ENCODE measurements at regions not wholly inside any gene's neighbourhood (a gene's known extent, or its start where the extent isn't known, plus 50 kb on each side); places are given as distances from the start of the nearest gene placed in this dataset.
"Not testable (repeated sequence)": the region's sequence is repeated elsewhere in the genome, so short reads cannot be mapped to it uniquely, and the experiment has no call there.

DNA sequence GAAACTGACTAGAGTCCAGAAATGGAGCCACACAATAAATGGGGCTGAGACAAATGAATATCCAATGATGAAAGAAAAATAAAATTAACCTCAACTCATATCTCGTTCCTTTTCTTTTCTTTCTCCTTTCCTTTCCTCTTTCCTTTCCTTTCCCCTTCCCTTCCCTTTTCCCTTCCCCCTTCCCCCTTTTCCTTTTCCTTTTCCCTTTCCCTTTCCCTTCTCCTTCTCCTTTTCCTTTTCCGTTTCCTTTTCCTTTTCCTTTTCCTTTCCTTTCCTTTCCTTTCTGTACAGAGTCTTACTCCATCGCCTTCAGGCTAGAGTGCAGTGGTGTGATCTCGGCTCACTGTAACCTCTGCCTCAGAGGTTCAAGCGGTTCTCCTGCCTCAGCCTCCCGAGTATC lies 146.3 kb downstream of the RTL9 start:
- no peak for DNase-seq (ENCODE audit: low read depth, low spot score)
- no peak overlapping the region for H3K4me3 ChIP-seq (ENCODE audit: low read length)

DNA sequence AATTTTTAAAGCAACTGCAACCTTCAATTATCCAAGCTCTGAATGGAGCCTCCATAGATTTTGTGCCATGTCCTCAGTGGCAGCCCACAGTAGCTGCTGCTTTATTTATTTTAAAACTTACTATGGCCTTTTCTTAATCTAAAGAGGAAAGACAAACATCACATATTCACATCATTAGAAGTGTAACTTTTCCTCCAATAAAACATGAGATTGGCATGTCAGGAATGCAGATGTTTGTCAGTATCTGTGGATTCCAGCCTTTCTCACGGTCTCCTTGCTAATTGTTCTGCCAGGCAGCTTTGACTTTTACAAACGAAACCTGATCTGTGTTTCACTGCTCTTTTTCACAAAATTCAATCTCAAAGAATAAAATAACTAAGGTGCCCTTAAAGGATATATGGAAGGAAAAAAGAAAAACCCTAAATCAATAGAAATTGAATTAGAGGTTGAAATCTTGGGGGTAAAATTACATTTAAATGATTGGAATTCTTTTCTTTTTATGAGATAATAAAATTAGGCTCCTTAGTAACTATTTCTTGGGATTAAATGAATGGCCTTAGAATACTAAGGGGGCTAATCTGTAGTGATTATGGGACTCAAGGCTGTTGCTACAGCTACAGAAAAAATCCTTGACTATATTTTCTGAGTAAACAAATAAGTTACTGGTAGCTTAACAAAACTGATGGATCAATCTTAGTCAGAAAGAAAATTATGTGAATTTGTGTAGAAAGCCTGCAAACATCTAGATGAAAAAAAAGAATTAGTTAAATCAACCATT lies 151.3 kb downstream of the RTL9 start:
- DNase-seq (ENCODE audit: low read depth, low spot score), result no peak
- H3K4me3 ChIP-seq (ENCODE audit: low read length), result no peak overlapping the region

DNA sequence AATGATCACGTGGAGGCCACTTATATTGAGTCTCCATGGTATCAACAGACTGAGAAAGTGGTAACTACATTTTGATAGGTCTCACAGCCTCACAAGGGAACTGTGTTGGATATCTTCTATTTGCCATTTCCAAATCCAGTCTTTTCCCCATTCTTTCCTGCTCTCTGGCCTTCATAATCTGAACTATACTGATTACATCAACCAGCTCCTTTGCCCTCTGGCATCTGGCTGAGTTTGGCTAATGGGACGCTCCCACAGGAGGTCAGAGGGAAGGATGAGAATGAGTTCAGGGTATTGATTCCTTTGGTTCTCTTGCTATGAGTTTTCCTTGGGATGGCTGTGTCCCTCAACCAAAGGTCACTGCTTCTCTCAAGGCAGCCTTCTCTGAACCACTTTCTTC lies 152.6 kb downstream of the RTL9 start:
- no peak overlapping the region for H3K4me3 ChIP-seq (ENCODE audit: low read length)
- DNase-seq (ENCODE audit: low read depth, low spot score), result no peak

DNA sequence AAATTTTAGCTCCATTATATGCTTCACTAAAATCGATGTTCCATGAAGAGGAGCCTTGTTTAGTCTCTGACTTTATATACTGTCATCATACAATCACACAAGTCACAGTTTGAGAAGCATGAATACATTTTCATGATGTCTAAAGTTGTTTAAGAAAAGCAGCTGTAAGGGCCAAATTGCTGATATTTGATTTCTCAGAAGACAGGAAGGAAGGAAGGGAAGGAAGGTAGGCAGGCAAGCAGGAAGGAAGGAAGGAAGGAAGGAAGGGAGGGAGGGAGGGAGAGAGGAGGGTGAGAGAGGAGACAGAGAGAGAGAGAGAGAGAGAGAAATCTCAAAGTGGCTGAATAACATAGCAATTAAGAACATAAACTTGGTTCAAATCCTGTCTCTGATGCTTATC lies 153.7 kb downstream of the RTL9 start:
- no peak for DNase-seq (ENCODE audit: low read depth, low spot score)
- H3K4me3 ChIP-seq (ENCODE audit: low read length), result no peak overlapping the region

DNA sequence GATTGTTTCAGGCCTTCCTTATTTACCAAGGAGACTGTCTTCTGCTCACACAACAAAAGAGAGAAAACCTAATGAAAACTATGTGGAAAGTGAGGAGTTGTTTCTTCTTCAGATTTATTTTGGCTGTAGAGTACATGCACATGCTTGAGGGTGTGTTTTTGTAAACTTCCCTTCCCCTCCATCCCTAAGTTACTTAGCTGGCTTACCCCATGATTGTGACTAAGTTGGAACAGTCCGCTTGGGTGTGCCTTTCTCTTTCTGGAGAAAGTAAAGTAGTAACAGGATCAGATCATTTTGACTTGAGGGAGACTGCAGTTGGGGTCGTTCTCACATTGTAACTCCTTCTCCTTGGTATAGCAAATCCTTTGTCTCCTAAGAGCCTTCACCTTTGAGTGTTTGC lies 155.9 kb downstream of the RTL9 start:
- no peak for DNase-seq (ENCODE audit: low read depth, low spot score)
- H3K4me3 ChIP-seq (ENCODE audit: low read length), result no peak overlapping the region

DNA sequence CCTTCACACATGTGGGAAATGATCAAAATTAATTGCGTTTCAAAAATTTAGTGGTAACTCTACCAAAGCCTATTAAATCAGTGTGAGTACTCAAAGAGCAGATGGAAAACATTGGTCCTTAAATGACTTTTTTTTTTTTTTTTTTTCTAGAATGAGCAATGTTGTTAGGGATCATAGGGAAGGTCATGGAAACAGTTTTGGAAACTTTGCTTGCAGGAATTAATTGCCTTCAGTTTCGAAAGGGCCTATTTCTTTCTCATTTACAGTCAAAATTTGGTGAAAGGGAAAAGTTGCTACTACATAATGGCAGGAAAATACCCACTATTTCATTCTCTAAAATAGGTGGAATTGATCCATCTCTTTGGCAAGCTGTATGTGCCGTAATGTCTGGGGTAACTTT lies 160.9 kb downstream of the RTL9 start:
- H3K4me3 ChIP-seq (ENCODE audit: low read length), result no peak overlapping the region
- DNase-seq (ENCODE audit: low read depth, low spot score), result no peak

DNA sequence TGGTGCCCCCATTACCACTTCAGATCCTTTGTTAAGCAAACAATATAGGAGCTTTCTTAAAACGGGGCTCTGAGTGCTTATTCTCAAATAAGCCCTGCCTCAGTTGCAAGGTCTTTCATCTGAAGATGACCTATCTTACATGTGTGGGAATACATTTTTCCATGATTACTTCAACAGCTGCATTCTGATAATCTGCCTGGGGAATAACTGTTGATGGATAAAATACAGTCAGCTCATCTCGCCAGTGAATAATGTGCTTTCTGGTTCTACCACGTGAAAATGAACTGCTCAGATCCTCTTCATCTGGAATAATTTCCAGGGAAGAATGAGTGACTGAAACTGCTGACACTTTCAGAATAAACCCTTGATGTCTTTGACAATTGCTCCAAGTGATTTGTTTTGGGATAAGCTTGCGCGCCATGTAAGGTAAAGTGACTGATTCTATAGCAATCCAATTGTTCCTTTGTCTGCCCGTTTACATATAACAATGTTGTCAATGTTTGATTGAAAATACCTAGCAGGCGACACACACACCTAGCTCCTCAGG lies 161.3 kb downstream of the RTL9 start:
- no peak overlapping the region for H3K4me3 ChIP-seq (ENCODE audit: low read length)
- no peak for DNase-seq (ENCODE audit: low read depth, low spot score)

DNA sequence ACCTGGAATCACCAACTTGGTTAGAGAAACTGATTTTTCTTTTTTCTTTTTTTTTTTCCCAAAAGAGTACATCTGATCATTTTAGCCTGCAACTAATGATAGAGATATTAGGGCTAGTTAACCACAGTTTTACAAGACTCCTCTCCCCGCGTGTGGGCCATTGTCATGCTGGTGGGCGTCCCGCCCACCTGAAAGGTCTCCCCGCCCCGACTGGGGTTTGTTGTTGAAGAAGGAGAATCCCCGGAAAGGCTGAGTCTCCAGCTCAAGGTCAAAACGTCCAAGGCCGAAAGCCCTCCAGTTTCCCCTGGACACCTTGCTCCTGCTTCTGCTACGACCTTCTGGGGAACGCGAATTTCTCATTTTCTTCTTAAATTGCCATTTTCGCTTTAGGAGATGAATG lies 162.0 kb downstream of the RTL9 start:
- not testable (repeated sequence) for DNase-seq (ENCODE audit: low read depth, low spot score); H3K4me3 ChIP-seq (ENCODE audit: low read length)

DNA sequence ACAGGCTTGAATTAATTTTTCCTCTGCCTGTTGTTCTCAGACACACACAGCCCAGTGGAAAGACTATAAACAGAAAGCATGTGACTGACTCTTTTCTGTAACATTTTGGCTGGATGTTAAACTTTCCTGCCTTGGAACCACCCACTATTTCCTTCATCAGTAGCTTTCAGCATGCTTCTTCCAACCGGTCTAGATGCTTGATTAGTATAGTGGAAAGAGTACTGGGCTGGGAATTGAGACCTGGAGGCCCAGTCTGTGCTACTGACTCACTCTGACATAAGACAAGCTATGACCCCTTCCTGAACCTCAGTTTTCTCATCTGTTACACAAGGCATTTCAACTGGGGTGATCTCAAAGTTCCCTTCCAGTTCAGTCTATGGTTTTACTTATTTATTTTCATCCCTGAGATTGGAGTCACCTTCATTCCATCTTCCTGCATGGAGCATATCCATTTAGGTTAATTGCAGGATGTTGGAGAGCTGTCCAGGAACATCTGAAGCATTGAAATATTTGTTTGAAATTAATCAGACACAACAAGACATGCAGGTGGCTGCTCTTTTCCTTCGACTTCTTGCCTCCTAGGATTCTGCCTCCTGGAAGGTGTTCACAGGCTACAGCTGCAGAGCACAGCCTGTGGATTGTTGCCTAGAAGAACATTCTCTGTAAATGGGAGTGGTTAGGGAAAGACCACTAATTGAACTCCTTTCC lies 173.4 kb downstream of the RTL9 start:
- no peak for DNase-seq (ENCODE audit: low read depth, low spot score)
- no peak overlapping the region for H3K4me3 ChIP-seq (ENCODE audit: low read length)

DNA sequence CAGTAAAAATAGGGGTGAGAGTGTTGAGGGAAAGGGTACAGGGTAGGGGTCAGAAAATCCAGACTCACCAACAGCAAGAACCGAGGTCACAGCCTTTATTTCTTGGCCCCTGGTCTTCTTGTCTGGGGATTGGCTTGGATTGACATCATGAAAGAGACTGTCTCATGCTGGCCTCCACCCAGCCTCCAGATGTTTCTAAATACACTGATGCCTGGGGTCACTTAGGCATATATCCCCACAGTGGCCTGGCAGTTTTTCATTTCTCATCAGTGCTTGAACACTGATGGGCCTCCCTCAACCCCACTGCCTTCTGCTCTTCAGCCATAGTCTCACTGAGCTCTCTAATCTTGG lies 173.9 kb downstream of the RTL9 start:
- no peak overlapping the region for H3K4me3 ChIP-seq (ENCODE audit: low read length)
- DNase-seq (ENCODE audit: low read depth, low spot score), result no peak

DNA sequence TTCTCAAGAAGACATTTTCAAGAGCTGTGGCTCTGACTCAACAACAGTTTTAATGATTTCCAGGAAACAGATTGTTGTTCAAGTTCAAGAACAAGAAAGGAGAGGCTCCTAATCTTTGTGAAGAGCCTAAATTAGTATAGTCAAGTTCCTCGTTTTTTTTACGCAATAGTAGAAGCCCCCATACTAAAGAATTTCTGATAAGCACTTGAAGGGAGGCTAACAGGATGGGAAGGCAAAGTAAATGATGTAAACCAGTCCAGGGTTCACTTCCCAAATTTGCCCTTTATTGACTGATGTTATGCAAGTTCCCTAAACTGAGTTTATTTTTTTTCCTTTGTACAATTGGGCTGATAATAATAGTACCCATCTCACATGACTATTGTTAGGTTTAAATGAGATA lies 178.2 kb downstream of the RTL9 start:
- no peak overlapping the region for H3K4me3 ChIP-seq (ENCODE audit: low read length)
- no peak for DNase-seq (ENCODE audit: low read depth, low spot score)

DNA sequence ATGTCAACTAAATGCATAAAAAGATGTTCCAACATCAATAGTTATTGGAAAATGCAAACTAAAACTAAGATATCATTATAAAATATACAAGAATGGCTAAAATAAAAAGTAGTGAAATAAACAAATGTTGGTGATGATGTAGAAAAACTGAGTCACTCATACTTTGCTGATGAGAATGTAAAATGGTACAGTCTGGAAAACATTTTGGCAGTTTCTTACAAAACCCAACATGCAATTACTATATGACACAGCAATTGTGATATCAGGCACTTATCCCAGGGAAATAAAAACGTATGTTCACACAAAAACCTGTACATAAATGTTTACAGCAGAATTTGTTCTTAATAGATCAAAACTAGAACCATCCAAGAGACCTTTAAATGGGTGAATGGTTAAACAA lies 182.6 kb downstream of the RTL9 start:
- DNase-seq (ENCODE audit: low read depth, low spot score), result no peak
- H3K4me3 ChIP-seq (ENCODE audit: low read length), result no peak overlapping the region

DNA sequence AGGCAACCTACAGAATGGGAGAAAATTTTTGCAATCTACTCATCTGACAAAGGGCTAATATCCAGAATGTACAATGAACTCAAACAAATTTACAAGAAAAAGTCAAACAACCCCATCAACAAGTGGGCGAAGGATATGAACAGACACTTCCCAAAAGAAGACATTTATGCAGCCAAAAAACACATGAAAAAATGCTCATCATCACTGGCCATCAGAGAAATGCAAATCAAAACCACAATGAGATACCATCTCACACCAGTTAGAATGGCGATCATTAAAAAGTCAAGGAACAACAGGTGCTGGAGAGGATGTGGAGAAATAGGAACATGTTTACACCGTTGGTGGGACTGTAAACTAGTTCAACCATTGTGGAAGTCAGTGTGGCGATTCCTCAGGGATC lies 192.2 kb downstream of the RTL9 start:
- H3K4me3 ChIP-seq (ENCODE audit: low read length); DNase-seq (ENCODE audit: low read depth, low spot score): not testable (repeated sequence)

DNA sequence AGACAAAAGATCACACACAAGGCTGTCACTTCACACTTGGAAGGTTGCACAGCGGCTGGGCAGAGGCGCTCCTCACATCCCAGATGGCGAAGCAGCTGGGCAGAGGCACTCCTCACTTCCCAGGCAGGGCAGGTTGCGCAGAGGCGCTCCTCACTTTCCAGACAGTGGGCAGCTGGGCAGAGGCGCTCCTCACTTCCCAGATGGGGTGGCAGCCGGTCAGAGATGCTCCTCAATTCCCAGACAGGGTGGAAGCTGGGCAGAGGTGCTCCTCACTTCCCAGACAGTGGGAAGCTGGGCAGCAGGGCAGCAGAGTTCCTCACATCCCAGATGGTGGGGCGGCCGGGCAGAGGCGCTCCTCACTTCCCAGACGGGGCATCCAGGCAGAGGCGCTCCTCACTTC lies 199.2 kb downstream of the RTL9 start:
- no peak overlapping the region for H3K4me3 ChIP-seq (ENCODE audit: low read length)
- DNase-seq (ENCODE audit: low read depth, low spot score), result no peak

DNA sequence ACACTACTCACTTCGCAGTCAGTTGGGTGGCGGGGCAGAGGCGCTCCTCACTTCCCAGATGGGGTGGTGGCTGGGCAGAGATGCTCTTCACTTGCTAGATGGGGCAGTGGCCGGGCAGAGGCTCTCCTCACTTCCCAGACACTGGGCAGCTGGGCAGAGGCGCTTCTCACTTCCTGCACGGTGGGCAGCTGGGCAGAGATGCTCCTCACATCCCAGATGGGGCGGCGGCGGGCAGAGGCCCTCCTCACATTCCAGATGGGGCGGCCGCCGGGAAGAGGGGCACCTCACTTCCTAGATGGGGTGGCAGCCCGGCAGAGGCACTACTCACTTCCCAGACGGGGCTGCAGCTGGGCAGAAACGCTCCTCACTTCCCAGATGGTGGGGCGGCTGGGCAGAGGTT lies 199.8 kb downstream of the RTL9 start:
- no peak overlapping the region for H3K4me3 ChIP-seq (ENCODE audit: low read length)

DNA sequence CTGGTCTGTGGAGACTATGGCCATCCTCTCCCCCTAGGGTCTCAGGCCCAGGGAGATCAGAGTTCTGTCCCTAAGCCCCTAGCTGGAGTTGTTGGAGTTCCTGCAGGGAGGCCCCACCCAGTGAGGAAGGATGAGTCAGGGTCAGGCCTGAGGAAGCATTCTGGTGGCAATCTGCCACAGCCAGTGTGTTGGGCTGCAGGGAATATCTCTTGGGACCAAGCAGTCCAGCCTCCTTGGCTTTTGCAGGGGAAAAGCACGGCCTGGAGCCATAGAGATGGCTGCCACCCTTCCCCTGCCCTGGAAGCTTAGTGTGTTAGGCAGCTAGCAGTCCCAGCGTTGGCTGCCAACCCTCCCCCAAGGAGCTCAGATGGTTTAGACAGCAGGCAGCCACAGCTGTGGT lies 202.4 kb downstream of the RTL9 start:
- no peak overlapping the region for H3K4me3 ChIP-seq (ENCODE audit: low read length)
- DNase-seq (ENCODE audit: low read depth, low spot score), result no peak

More for the DNA sequence above, 199.8 kb downstream of the RTL9 start:
- DNase-seq (ENCODE audit: low read depth, low spot score), result no peak

DNA sequence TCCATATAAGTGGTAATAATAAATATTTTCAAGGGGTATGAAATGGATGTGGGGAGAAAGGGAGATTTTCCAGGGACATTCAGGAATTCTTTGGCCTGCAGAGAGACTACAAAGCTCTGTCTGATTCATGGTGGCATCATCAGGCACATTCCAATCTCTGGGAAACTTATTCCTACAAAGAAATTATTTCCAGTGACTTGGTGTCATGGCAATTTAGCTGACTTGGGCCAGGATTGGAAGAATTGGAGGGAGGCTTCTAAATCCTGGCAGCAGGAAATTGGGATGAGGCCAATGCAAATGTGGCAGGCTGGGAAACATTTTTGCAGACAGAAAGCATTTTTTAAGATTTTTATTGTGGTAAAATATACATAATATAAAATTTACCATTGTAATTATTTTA lies 204.6 kb downstream of the RTL9 start:
- DNase-seq (ENCODE audit: low read depth, low spot score), result no peak
- H3K4me3 ChIP-seq (ENCODE audit: low read length), result no peak overlapping the region

DNA sequence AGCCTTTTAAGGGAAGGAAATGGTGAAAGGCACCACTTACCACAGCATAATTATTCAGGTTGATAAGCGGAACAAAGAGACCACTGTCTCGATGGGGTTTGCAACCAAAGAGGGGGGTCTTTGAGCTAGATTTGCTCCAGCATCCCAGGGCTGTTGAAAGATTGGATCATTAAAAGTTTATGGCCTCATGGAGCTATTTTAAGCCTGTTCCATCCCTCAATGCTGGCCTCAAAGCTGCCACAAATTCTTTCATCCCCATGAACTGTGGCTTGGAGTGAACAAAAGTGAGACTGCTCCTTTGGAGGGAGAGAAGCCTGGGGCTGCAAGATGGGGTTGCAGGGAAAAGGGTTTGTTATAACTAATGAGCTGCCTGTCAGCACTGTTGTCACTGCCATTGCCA lies 209.8 kb downstream of the RTL9 start:
- no peak overlapping the region for H3K4me3 ChIP-seq (ENCODE audit: low read length)
- no peak for DNase-seq (ENCODE audit: low read depth, low spot score)

DNA sequence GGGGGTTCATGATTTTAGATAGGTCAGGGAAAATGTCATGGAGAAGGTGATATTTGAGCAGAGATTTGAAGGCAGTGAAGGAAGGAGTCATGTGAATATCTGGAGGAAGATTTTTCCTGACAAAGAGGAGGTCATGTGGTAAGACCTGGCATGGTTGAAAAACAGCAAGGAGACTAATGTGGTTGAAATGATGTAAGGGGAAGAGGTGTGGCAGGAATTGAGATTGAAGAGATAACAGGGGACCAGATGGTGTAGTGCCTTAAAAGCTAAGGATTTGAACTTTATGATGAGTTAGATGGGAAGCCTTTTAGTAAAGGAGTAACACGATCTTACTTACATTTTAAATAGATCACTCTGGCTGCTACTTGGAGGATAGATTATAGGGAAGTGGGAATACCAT lies 210.9 kb downstream of the RTL9 start:
- peak; percentile 32 for DNase-seq (ENCODE audit: low read depth, low spot score)
- no peak overlapping the region for H3K4me3 ChIP-seq (ENCODE audit: low read length)

DNA sequence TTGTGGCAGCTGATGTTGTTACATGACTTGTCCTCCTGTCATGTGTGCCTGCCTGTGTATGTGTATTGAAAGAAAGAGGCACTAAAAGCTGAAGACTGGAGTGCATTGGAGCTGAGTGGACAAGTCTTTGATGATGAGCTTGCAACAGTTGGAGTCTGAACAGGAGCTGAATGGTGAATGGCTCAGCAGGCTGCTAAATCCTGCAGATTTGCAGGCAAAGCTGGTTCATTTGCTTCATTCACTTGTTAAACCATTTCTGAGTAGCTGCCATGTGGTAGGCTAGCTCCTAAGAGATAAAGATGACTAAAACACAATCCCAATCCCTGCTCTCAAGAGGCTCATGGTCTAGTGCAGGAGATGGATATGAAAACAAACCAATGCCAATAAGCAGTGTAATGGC lies 217.3 kb downstream of the CHRDL1 start:
- no peak overlapping the region for H3K4me3 ChIP-seq (ENCODE audit: low read length)
- no peak for DNase-seq (ENCODE audit: low read depth, low spot score)

DNA sequence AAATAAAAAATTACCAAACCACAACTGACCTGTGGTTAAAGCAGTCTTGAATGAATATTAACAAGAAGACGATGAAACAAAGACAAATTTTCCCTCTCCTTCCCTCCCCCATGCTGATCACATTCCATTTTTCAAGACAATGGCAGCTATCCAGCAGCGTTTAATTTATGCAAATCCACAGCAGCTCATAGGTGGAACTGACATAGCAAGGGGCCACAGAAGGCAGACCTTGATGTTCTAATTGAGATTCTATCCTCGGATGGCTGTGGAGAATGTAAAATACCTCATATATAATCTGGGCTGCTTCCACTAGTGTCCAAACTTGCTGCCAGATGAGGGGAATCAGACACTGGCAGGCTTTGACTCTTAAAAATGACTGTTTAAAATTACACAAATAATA lies 211.5 kb downstream of the CHRDL1 start:
- DNase-seq (ENCODE audit: low read depth, low spot score), result no peak
- no peak overlapping the region for H3K4me3 ChIP-seq (ENCODE audit: low read length)
